GM19043 (cell line): ENCODE measurements at regions not wholly inside any gene's neighbourhood (a gene's known extent, or its start where the extent isn't known, plus 50 kb on each side); places are given as distances from the start of the nearest gene placed in this dataset.
"Not testable (repeated sequence)": the region's sequence is repeated elsewhere in the genome, so short reads cannot be mapped to it uniquely, and the experiment has no call there.

ENCODE experiments used
- ATAC-seq: cut with Tn5 transposase; IDR thresholded peaks from one replicate; pipeline ENCODE4 v1.9.1; 2021; ENCODE audit warnings: low read depth; ENCODE audit not compliant: unreplicated experiment

- ATAC-seq = no peak
Measured at GRCh38 chr4:177227636-177228035, 82.0 kb upstream of the NEIL3 start.

GRCh38 chr4:177228599-177228998 lies 81.1 kb upstream of the NEIL3 start:
- no peak for ATAC-seq

GRCh38 chr4:177229331-177229730 lies 80.3 kb upstream of the NEIL3 start:
- ATAC-seq = no peak

- no peak for ATAC-seq
Measured at GRCh38 chr4:177232473-177232872, 77.2 kb upstream of the NEIL3 start.

- ATAC-seq = no peak
Measured at GRCh38 chr4:177235026-177235425, 74.6 kb upstream of the NEIL3 start.

- no peak for ATAC-seq
Measured at GRCh38 chr4:177236886-177237285, 72.8 kb upstream of the NEIL3 start.

- ATAC-seq = no peak
Measured at GRCh38 chr4:177237291-177237690, 72.4 kb upstream of the NEIL3 start.

GRCh38 chr4:177239477-177239876 lies 70.2 kb upstream of the NEIL3 start:
- ATAC-seq = no peak

- ATAC-seq = no peak
Measured at GRCh38 chr4:177239878-177240277, 69.8 kb upstream of the NEIL3 start.

- no peak for ATAC-seq
Measured at GRCh38 chr4:177242651-177243286, 66.9 kb upstream of the NEIL3 start.

- no peak for ATAC-seq
Measured at GRCh38 chr4:177246641-177247584, 62.8 kb upstream of the NEIL3 start.

- ATAC-seq = peak; percentile 95
Measured at GRCh38 chr4:177250056-177250696, 59.5 kb upstream of the NEIL3 start.

GRCh38 chr4:177251237-177251636 lies 58.4 kb upstream of the NEIL3 start:
- no peak for ATAC-seq

- no peak for ATAC-seq
Measured at GRCh38 chr4:177255359-177255758, 54.3 kb upstream of the NEIL3 start.

- ATAC-seq = no peak
Measured at GRCh38 chr4:177256950-177257349, 52.7 kb upstream of the NEIL3 start.

GRCh38 chr4:177259466-177259865 lies 50.2 kb upstream of the NEIL3 start:
- not testable (repeated sequence) for ATAC-seq
